H9 (cell line): ENCODE measurements at regions not wholly inside any gene's neighbourhood (a gene's known extent, or its start where the extent isn't known, plus 50 kb on each side); places are given as distances from the start of the nearest gene placed in this dataset.

Source experiments
- DNase-seq: peaks from one replicate; pipeline ENCODE4 v3.0.0-alpha.2; 2017
- H2AFZ ChIP-seq: one replicate; pipeline ENCODE4 v1.6.1; 2013; ENCODE audit warnings: mild to moderate bottlenecking, low read length, control low read depth, moderate library complexity
- H2AK5ac ChIP-seq: 2 replicates; pipeline ENCODE4 v1.6.1; 2013; ENCODE audit warnings: low read length, control low read depth, mixed read lengths; ENCODE audit not compliant: insufficient read length
- H2BK120ac ChIP-seq: one replicate; pipeline ENCODE4 v1.6.1; 2013; ENCODE audit warnings: low read depth, mild to moderate bottlenecking, low read length, control low read depth, inconsistent platforms; ENCODE audit not compliant: poor library complexity, severe bottlenecking
- H2BK12ac ChIP-seq: 2 replicates; pipeline ENCODE4 v1.6.1; 2013; ENCODE audit warnings: low read length, control low read depth, mixed read lengths, low read depth; ENCODE audit not compliant: insufficient read length
- H2BK15ac ChIP-seq: 2 replicates; pipeline ENCODE4 v1.6.1; 2013; ENCODE audit warnings: low read depth, low read length, control low read depth
- H2BK20ac ChIP-seq: one replicate; pipeline ENCODE4 v1.6.1; 2013; ENCODE audit warnings: low read depth, mild to moderate bottlenecking, low read length, control low read depth, inconsistent platforms; ENCODE audit not compliant: poor library complexity, severe bottlenecking
- H2BK5ac ChIP-seq: 2 replicates; pipeline ENCODE4 v1.6.1; 2013; ENCODE audit warnings: low read length, control low read depth, mixed read lengths; ENCODE audit not compliant: insufficient read length
- H3K14ac ChIP-seq: 2 replicates; pipeline ENCODE4 v1.6.1; 2013; ENCODE audit warnings: low read length, control low read depth; ENCODE audit not compliant: insufficient read depth
- H3K18ac ChIP-seq: 2 replicates; pipeline ENCODE4 v1.6.1; 2013; ENCODE audit warnings: low read depth, mild to moderate bottlenecking, mixed read lengths, low read length, control low read depth; ENCODE audit not compliant: insufficient read length
- H3K23ac ChIP-seq: 2 replicates; pipeline ENCODE4 v1.6.1; 2013; ENCODE audit warnings: low read length, control low read depth, mixed read lengths, low read depth; ENCODE audit not compliant: insufficient read length
- H3K23me2 ChIP-seq: 2 replicates; pipeline ENCODE4 v1.6.1; 2013; ENCODE audit warnings: low read depth, mild to moderate bottlenecking, mixed read lengths, low read length, control low read depth; ENCODE audit not compliant: insufficient read length, poor library complexity, severe bottlenecking
- H3K27ac ChIP-seq: 2 replicates; pipeline ENCODE4 v1.5.1; 2013; ENCODE audit warnings: low read length, control low read depth, mixed read lengths, low read depth; ENCODE audit not compliant: insufficient read length
- H3K27me3 ChIP-seq: 2 replicates; pipeline ENCODE4 v1.6.1; 2013; ENCODE audit warnings: low read length, control low read depth, inconsistent platforms; ENCODE audit not compliant: insufficient read depth
- H3K4ac ChIP-seq: 2 replicates; pipeline ENCODE4 v1.6.1; 2013; ENCODE audit warnings: low read depth, mild to moderate bottlenecking, control low read depth, inconsistent platforms, low read length, moderate library complexity
- H3K4me1 ChIP-seq: 2 replicates; pipeline ENCODE4 v1.6.1; 2013; ENCODE audit warnings: low read length, control low read depth, inconsistent platforms; ENCODE audit not compliant: insufficient read depth
- H3K4me2 ChIP-seq: 2 replicates; pipeline ENCODE4 v1.6.1; 2013; ENCODE audit warnings: low read length, control low read depth, mixed read lengths; ENCODE audit not compliant: insufficient read length, insufficient read depth
- H3K56ac ChIP-seq: 2 replicates; pipeline ENCODE4 v1.6.1; 2013; ENCODE audit warnings: low read depth, mild to moderate bottlenecking, mixed read lengths, low read length, control low read depth; ENCODE audit not compliant: insufficient read length
- H3K79me1 ChIP-seq: 2 replicates; pipeline ENCODE4 v1.6.1; 2013; ENCODE audit warnings: low read depth, mild to moderate bottlenecking, moderate library complexity, low read length, control low read depth, inconsistent platforms; ENCODE audit not compliant: insufficient read depth, poor library complexity, severe bottlenecking
- H3K79me2 ChIP-seq: 2 replicates; pipeline ENCODE4 v1.6.1; 2013; ENCODE audit warnings: low read length, control low read depth, inconsistent platforms; ENCODE audit not compliant: insufficient read depth
- H3K9ac ChIP-seq: 2 replicates; pipeline ENCODE4 v1.6.1; 2013; ENCODE audit warnings: low read length, control low read depth, mixed read lengths; ENCODE audit not compliant: insufficient read length; ENCODE audit errors: extremely low read depth
- H3K9me3 ChIP-seq: one replicate; pipeline ENCODE4 v1.6.1; 2013; ENCODE audit warnings: low read depth, low read length, inconsistent platforms; ENCODE audit not compliant: control insufficient read depth
- H3T11ph ChIP-seq: one replicate; pipeline ENCODE4 v1.6.1; 2013; ENCODE audit warnings: mild to moderate bottlenecking, low read length, control low read depth, inconsistent platforms
- H4K20me1 ChIP-seq: one replicate; pipeline ENCODE4 v1.6.1; 2013; ENCODE audit not compliant: control insufficient read depth, insufficient read length, insufficient read depth
- H4K5ac ChIP-seq: 2 replicates; pipeline ENCODE4 v1.6.1; 2013; ENCODE audit warnings: low read depth, mild to moderate bottlenecking, mixed read lengths, low read length, control low read depth; ENCODE audit not compliant: insufficient read length
- H4K8ac ChIP-seq: replicated peaks from 2 replicates; pipeline ENCODE4 v1.6.1; 2013; ENCODE audit warnings: low read length, control low read depth, mixed read lengths, low read depth; ENCODE audit not compliant: insufficient read length
- H4K91ac ChIP-seq: 2 replicates; pipeline ENCODE4 v1.6.1; 2013; ENCODE audit warnings: low read depth, mild to moderate bottlenecking, moderate library complexity, mixed read lengths, low read length, control low read depth; ENCODE audit not compliant: insufficient read length
- H3K27ac Mint-ChIP-seq, 3 experiments: 2 replicates in 2 of 3; 3 replicates in 1 of 3; pipeline ENCODE4 v1.8.0; 2020 to 2021; ENCODE audit warnings: mixed read lengths in 3 of 3, mild to moderate bottlenecking in 1 of 3, moderate library complexity in 1 of 3
- H3K27me3 Mint-ChIP-seq: 2 replicates; pipeline ENCODE4 v1.8.0; 2021; ENCODE audit warnings: low read depth, mild to moderate bottlenecking, moderate library complexity, mixed read lengths
- H3K36me3 Mint-ChIP-seq, 3 experiments: 2 replicates in 2 of 3; 3 replicates in 1 of 3; pipeline ENCODE4 v1.8.0; 2020 to 2021; ENCODE audit warnings: low read depth in 3 of 3, mixed read lengths in 3 of 3; ENCODE audit not compliant: insufficient read depth in 1 of 3
- H3K4me1 Mint-ChIP-seq, 2 experiments: 2 replicates each; pipeline ENCODE4 v1.8.0; 2020; ENCODE audit warnings: mixed read lengths in 2 of 2
- H3K4me3 Mint-ChIP-seq, 2 experiments: 2 replicates in 1 of 2; 3 replicates in 1 of 2; pipeline ENCODE4 v1.8.0; 2020 to 2021; ENCODE audit warnings: mild to moderate bottlenecking in 2 of 2, mixed read lengths in 2 of 2, moderate library complexity in 1 of 2
- H3K9me3 Mint-ChIP-seq, 2 experiments: 2 replicates in 1 of 2; 3 replicates in 1 of 2; pipeline ENCODE4 v1.8.0; 2020; ENCODE audit warnings: mild to moderate bottlenecking in 2 of 2, mixed read lengths in 2 of 2, moderate library complexity in 1 of 2
- CTCF ChIP-seq: fragments of 200-600 bp; sonication (generic); conservative IDR thresholded peaks from 3 replicates; pipeline ENCODE4 v1.8.0; 2021; ENCODE audit warnings: antibody characterized with exemption, mild to moderate bottlenecking
- WGBS: extraction: QIAGEN DNeasy Blood & Tissue Kit; methylation state at CpG from one replicate; pipeline ENCODE4 v1.1.7; 2013; ENCODE audit warnings: missing lambda C conversion rate, low lambda C conversion rate, mixed read lengths; ENCODE audit not compliant: insufficient read length; ENCODE audit errors: extremely low coverage; 5-methylcytosine and 5-hydroxymethylcytosine counted together

GRCh38 chr2:176467595-176467994 is 198.4 kb downstream of the MTX2 start:
- Histone ChIP-seq H4K5ac (no peak overlapping the region), H3K79me1 (no peaks in the 10 kb centered on the region), H3K9me3 (no peaks in the 10 kb centered on the region), H4K91ac (no peak overlapping the region), H4K8ac (no peak overlapping the region), H2BK120ac (no peak overlapping the region), H3K79me2 (no peaks in the 10 kb centered on the region), H3K14ac (no peak overlapping the region), H3K4me2 (no peak overlapping the region), H3K56ac (no peak overlapping the region), H3K18ac (no peak overlapping the region), H3T11ph (no peak overlapping the region), H3K27me3 (no peaks in the 10 kb centered on the region), H3K27ac (no peak overlapping the region), H3K4me1 (no peaks in the 10 kb centered on the region), H3K23ac (no peak overlapping the region), H3K9ac (no peak overlapping the region), H4K20me1 (no peaks in the 10 kb centered on the region), H2BK20ac (no peak overlapping the region), H3K4ac (no peak overlapping the region), H3K23me2 (no peaks in the 10 kb centered on the region), H2AK5ac (no peak overlapping the region), H2BK12ac (no peak overlapping the region), H2BK15ac (no peak overlapping the region), H2BK5ac (no peak overlapping the region), H2AFZ (no peak overlapping the region)
- no peak for TF ChIP-seq CTCF
- Mint-ChIP-seq H3K4me3 (no peak overlapping the region), H3K4me1 (peaks cover 4 to 19% of the 10 kb centered on the region in 2 experiments), H3K27ac (no peak overlapping the region), H3K9me3 (no peaks in the 10 kb centered on the region), H3K27me3 (peaks cover 3% of the 10 kb centered on the region), H3K36me3 (no peaks in the 10 kb centered on the region)
- WGBS: no CpG with 5 or more reads among the region's 6 CpGs
- DNase-seq: no peak
